ENCODE measurements at regions not wholly inside any gene's neighbourhood (a gene's known extent, or its start where the extent isn't known, plus 50 kb on each side); places are given as distances from the start of the nearest gene placed in this dataset.

GRCh38 chr11:64489831-64490441 lies 65.8 kb upstream of the SLC22A11 start:
- Histone ChIP-seq H3K4me2 (ENCODE audit: low read length) (no peak overlapping the region), H3F3A (ENCODE audit: control insufficient read depth, insufficient read depth) (no peaks in the 10 kb centered on the region), H3K36me3 (ENCODE audit: control insufficient read depth, low read length) (no peaks in the 10 kb centered on the region), H3K27ac (ENCODE audit: low read depth, low read length) (no peak overlapping the region), H4K20me1 (ENCODE audit: control insufficient read depth, insufficient read depth, low read depth, low read length) (no peaks in the 10 kb centered on the region), H3K9me3 (ENCODE audit: control insufficient read depth, insufficient read depth, low read length) (no peaks in the 10 kb centered on the region), H3K9me2 (replicated peaks; ENCODE audit: control insufficient read depth, low read length) (no peaks in the 10 kb centered on the region), H3K4me3 (ENCODE audit: low read length) (no peak overlapping the region), H3K79me2 (ENCODE audit: control insufficient read depth, low read length) (no peaks in the 10 kb centered on the region), H3K4me1 (ENCODE audit: control insufficient read depth, low read length) (no peaks in the 10 kb centered on the region), H3K27me3 (ENCODE audit: control insufficient read depth, low read length) (peaks cover 27% of the 10 kb centered on the region)
- TF ChIP-seq EZH2phosphoT487 (IDR thresholded peaks at IDR 0.05; ENCODE audit: borderline replicate concordance, low read length) (no peak), CTCF (IDR thresholded peaks at IDR 0.05; ENCODE audit: low read depth, low read length, poor library complexity, severe bottlenecking) (peak; percentile 94)

- no peaks in the 10 kb centered on the region for H4K20me1 ChIP-seq (ENCODE audit: control insufficient read depth, insufficient read depth, low read depth, low read length)
- H3F3A ChIP-seq (ENCODE audit: control insufficient read depth, insufficient read depth), result no peaks in the 10 kb centered on the region
- no peaks in the 10 kb centered on the region for H3K79me2 ChIP-seq (ENCODE audit: control insufficient read depth, low read length)
- TF ChIP-seq EZH2phosphoT487 (IDR thresholded peaks at IDR 0.05; ENCODE audit: borderline replicate concordance, low read length), result no peak
- peaks cover 25% of the 10 kb centered on the region for H3K27me3 ChIP-seq (ENCODE audit: control insufficient read depth, low read length)
- H3K9me3 ChIP-seq (ENCODE audit: control insufficient read depth, insufficient read depth, low read length), result no peaks in the 10 kb centered on the region
- no peaks in the 10 kb centered on the region for H3K36me3 ChIP-seq (ENCODE audit: control insufficient read depth, low read length)
- H3K4me3 ChIP-seq (ENCODE audit: low read length), result no peak overlapping the region
- no peak overlapping the region for H3K27ac ChIP-seq (ENCODE audit: low read depth, low read length)
- H3K4me1 ChIP-seq (ENCODE audit: control insufficient read depth, low read length), result no peaks in the 10 kb centered on the region
- no peaks in the 10 kb centered on the region for H3K9me2 ChIP-seq (replicated peaks; ENCODE audit: control insufficient read depth, low read length)
- no peak overlapping the region for H3K4me2 ChIP-seq (ENCODE audit: low read length)
These were observed 65.1 kb upstream of the SLC22A11 start for GRCh38 chr11:64490562-64491216.

GRCh38 chr11:64492561-64492960 lies 63.2 kb upstream of the SLC22A11 start:
- Histone ChIP-seq H3K9me2 (replicated peaks; ENCODE audit: control insufficient read depth, low read length) (no peaks in the 10 kb centered on the region), H3K27me3 (ENCODE audit: control insufficient read depth, low read length) (peaks cover 21% of the 10 kb centered on the region), H3F3A (ENCODE audit: control insufficient read depth, insufficient read depth) (no peaks in the 10 kb centered on the region), H3K4me1 (ENCODE audit: control insufficient read depth, low read length) (no peaks in the 10 kb centered on the region), H3K9me3 (ENCODE audit: control insufficient read depth, insufficient read depth, low read length) (no peaks in the 10 kb centered on the region), H3K79me2 (ENCODE audit: control insufficient read depth, low read length) (no peaks in the 10 kb centered on the region), H4K20me1 (ENCODE audit: control insufficient read depth, insufficient read depth, low read depth, low read length) (no peaks in the 10 kb centered on the region), H3K4me3 (ENCODE audit: low read length) (no peak overlapping the region), H3K27ac (ENCODE audit: low read depth, low read length) (no peak overlapping the region), H3K4me2 (ENCODE audit: low read length) (no peak overlapping the region), H3K36me3 (ENCODE audit: control insufficient read depth, low read length) (no peaks in the 10 kb centered on the region)
- no peak for TF ChIP-seq CTCF (IDR thresholded peaks at IDR 0.05; ENCODE audit: low read depth, low read length, poor library complexity, severe bottlenecking)
- no peak for TF ChIP-seq EZH2phosphoT487 (IDR thresholded peaks at IDR 0.05; ENCODE audit: borderline replicate concordance, low read length)

- Histone ChIP-seq H3K4me1 (ENCODE audit: control insufficient read depth, low read length) (no peaks in the 10 kb centered on the region), H4K20me1 (ENCODE audit: control insufficient read depth, insufficient read depth, low read depth, low read length) (no peaks in the 10 kb centered on the region), H3K9me2 (replicated peaks; ENCODE audit: control insufficient read depth, low read length) (no peaks in the 10 kb centered on the region), H3K27me3 (ENCODE audit: control insufficient read depth, low read length) (no peaks in the 10 kb centered on the region), H3F3A (ENCODE audit: control insufficient read depth, insufficient read depth) (no peaks in the 10 kb centered on the region), H3K27ac (ENCODE audit: low read depth, low read length) (no peak overlapping the region), H3K4me2 (ENCODE audit: low read length) (no peak overlapping the region), H3K36me3 (ENCODE audit: control insufficient read depth, low read length) (no peaks in the 10 kb centered on the region), H3K9me3 (ENCODE audit: control insufficient read depth, insufficient read depth, low read length) (no peaks in the 10 kb centered on the region), H3K79me2 (ENCODE audit: control insufficient read depth, low read length) (no peaks in the 10 kb centered on the region), H3K4me3 (ENCODE audit: low read length) (no peak overlapping the region)
- TF ChIP-seq EZH2phosphoT487 (IDR thresholded peaks at IDR 0.05; ENCODE audit: borderline replicate concordance, low read length) (no peak), CTCF (IDR thresholded peaks at IDR 0.05; ENCODE audit: low read depth, low read length, poor library complexity, severe bottlenecking) (no peak)
These were observed 57.6 kb upstream of the SLC22A11 start for GRCh38 chr11:64498136-64498535.

Data from DOHH2 (cell line).